HG03469 (cell line): ENCODE measurements at regions not wholly inside any gene's neighbourhood (a gene's known extent, or its start where the extent isn't known, plus 50 kb on each side); places are given as distances from the start of the nearest gene placed in this dataset.
A peak's percentile ranks its signal among the peaks of the same experiment; 100 is the strongest.

Experiments
- ATAC-seq: cut with Tn5 transposase; IDR thresholded peaks from one replicate; pipeline ENCODE4 v1.9.1; 2021; ENCODE audit warnings: mild to moderate bottlenecking, moderate library complexity, moderate number of reproducible peaks; ENCODE audit not compliant: unreplicated experiment

- ATAC-seq, result no peak
These were observed 56.1 kb upstream of the NKAIN2 start for GRCh38 chr6:123747515-123747914.

GRCh38 chr6:123745895-123746294 is 57.8 kb upstream of the NKAIN2 start:
- ATAC-seq, result no peak

- no peak for ATAC-seq
These were observed 58.8 kb upstream of the NKAIN2 start for GRCh38 chr6:123744840-123745239.

- no peak for ATAC-seq
These were observed 61.0 kb upstream of the NKAIN2 start for GRCh38 chr6:123742626-123743025.

- no peak for ATAC-seq
These were observed 70.5 kb upstream of the NKAIN2 start for GRCh38 chr6:123733180-123733579.

GRCh38 chr6:123716506-123716905 is 79.8 kb upstream of the TRDN start:
- ATAC-seq, result no peak

- ATAC-seq, result peak; percentile 42
These were observed 78.5 kb upstream of the TRDN start for GRCh38 chr6:123715006-123715863.

- no peak for ATAC-seq
These were observed 76.1 kb upstream of the TRDN start for GRCh38 chr6:123712831-123713230.

GRCh38 chr6:123702943-123703342 is 66.2 kb upstream of the TRDN start:
- ATAC-seq, result no peak

- ATAC-seq, result no peak
These were observed 51.1 kb upstream of the TRDN start for GRCh38 chr6:123687864-123688263.
